GM12878 (cell line): ENCODE measurements at regions not wholly inside any gene's neighbourhood (a gene's known extent, or its start where the extent isn't known, plus 50 kb on each side); places are given as distances from the start of the nearest gene placed in this dataset.

Experiments
- ATAC-seq: fragments of 200-7000 bp; cut with Tn5 transposase; 3 replicates; pipeline ENCODE4 v1.9.1; 2020; ENCODE audit warnings: mild to moderate bottlenecking, moderate library complexity
- BruUV-seq: library from RNA; stranded (reverse); fragments of 400-500 nt; replicated peaks from 2 replicates; lab custom pipeline; 2021; lab: Mats Ljungman, UMichigan
- CTCF ChIA-PET: fragments of 300-600 bp; sonication (Branson Sonifier 250); formaldehyde crosslinking; extraction: SDS; loops from one replicate; lab custom pipeline; 2021; ENCODE audit warnings: inconsistent platforms; lab: Yijun Ruan, JAX
- POLR2A ChIA-PET: fragments of 350-600 bp; formaldehyde crosslinking; extraction: SDS; loops from one replicate; lab custom pipeline; 2021; ENCODE audit warnings: inconsistent platforms; lab: Charles Lee
- RAD21 ChIA-PET: fragments of 300-600 bp; sonication (Branson Sonifier 250); formaldehyde crosslinking; loops from one replicate; lab custom pipeline; 2023; ENCODE audit warnings: antibody characterized with exemption; ENCODE audit not compliant: unreplicated experiment; lab: Charles Lee
- SMC1A ChIA-PET: fragments of 300-600 bp; sonication (Branson Sonifier 250); formaldehyde crosslinking; loops from one replicate; lab custom pipeline; 2023; ENCODE audit not compliant: unreplicated experiment, uncharacterized antibody; lab: Charles Lee
- DNase-seq: peaks from one replicate; pipeline ENCODE4 v3.0.0-alpha.2; 2011; ENCODE audit warnings: low read depth, low spot score
- FAIRE-seq: peaks from 3 replicates; lab custom pipeline; 2011; peaks lifted over from hg19 to GRCh38; lab: Jason Lieb, UNC
- H2AFZ ChIP-seq: 2 replicates; pipeline ENCODE4 v1.6.0; 2011; ENCODE audit warnings: low read depth, low read length, control low read depth; ENCODE audit not compliant: control insufficient read depth
- H3K27ac ChIP-seq: 2 replicates; pipeline ENCODE4 v1.5.1; 2011; ENCODE audit warnings: control low read depth; ENCODE audit not compliant: control insufficient read depth, insufficient read depth
- H3K27me3 ChIP-seq, 2 experiments: replicated peaks in 1 of 2; 2 replicates each; pipeline versions ENCODE4 v1.6.0 to v1.6.1; 2011; ENCODE audit warnings: low read length in 1 of 2; ENCODE audit not compliant: control insufficient read depth in 2 of 2, insufficient read depth in 2 of 2
- H3K36me3 ChIP-seq, 2 experiments: 2 replicates each; pipeline ENCODE4 v1.5.1; 2011; ENCODE audit warnings: low read length in 1 of 2; ENCODE audit not compliant: control insufficient read depth in 2 of 2, insufficient read depth in 2 of 2
- H3K4me1 ChIP-seq: 2 replicates; pipeline ENCODE4 v1.6.1; 2011; ENCODE audit warnings: mild to moderate bottlenecking, low read length, moderate library complexity, mixed read lengths; ENCODE audit not compliant: control insufficient read depth, insufficient read depth
- H3K4me2 ChIP-seq: 2 replicates; pipeline ENCODE4 v1.6.0; 2011; ENCODE audit warnings: control low read depth; ENCODE audit not compliant: control insufficient read depth, insufficient read depth
- H3K4me3 ChIP-seq: fragments of 200-600 bp; sonication (generic); 2 replicates; pipeline ENCODE4 v1.5.1; 2016
- H3K79me2 ChIP-seq: 2 replicates; pipeline ENCODE4 v1.6.0; 2011; ENCODE audit warnings: low read length; ENCODE audit not compliant: control insufficient read depth, insufficient read depth
- H3K9ac ChIP-seq: 2 replicates; pipeline ENCODE4 v1.8.0; 2011; ENCODE audit warnings: low read length, control low read depth, mixed read lengths; ENCODE audit not compliant: control insufficient read depth, insufficient read depth
- H3K9me3 ChIP-seq: replicated peaks from 3 replicates; pipeline ENCODE4 v1.5.1; 2011; ENCODE audit warnings: mild to moderate bottlenecking, low read length; ENCODE audit not compliant: control insufficient read depth, insufficient read depth
- H4K20me1 ChIP-seq: 2 replicates; pipeline ENCODE4 v1.6.0; 2011; ENCODE audit not compliant: control insufficient read depth, insufficient read depth
- BRCA1 ChIP-seq: IDR thresholded peaks from 2 replicates; pipeline ENCODE4 v1.6.1; 2011; ENCODE audit warnings: low read depth, low read length, improper control_type of control experiment
- CREB1 ChIP-seq: IDR thresholded peaks from 2 replicates; pipeline ENCODE4 v1.6.1; 2012; ENCODE audit warnings: low read depth, mild to moderate bottlenecking, inconsistent platforms
- EGR1 ChIP-seq, 2 experiments: IDR thresholded peaks; 1 replicate in 1 of 2; 2 replicates in 1 of 2; pipeline ENCODE4 v1.6.1; 2011 to 2012; ENCODE audit warnings: low read depth in 2 of 2, low read length in 2 of 2, borderline replicate concordance in 1 of 2, mild to moderate bottlenecking in 1 of 2, moderate library complexity in 1 of 2
- IRF3 ChIP-seq: fragments of 450-650 bp; IDR thresholded peaks from 2 replicates; pipeline ENCODE4 v1.6.1; 2014; ENCODE audit warnings: mild to moderate bottlenecking
- NBN ChIP-seq: fragments of 450-650 bp; IDR thresholded peaks from 2 replicates; pipeline ENCODE4 v1.6.1; 2016
- PAX5 ChIP-seq: IDR thresholded peaks from 2 replicates; pipeline ENCODE4 v1.6.1; 2011; ENCODE audit warnings: low read depth, low read length, borderline replicate concordance
- PAX8 ChIP-seq: fragments of 450-650 bp; IDR thresholded peaks from 2 replicates; pipeline ENCODE4 v1.6.1; 2017; ENCODE audit warnings: mild to moderate bottlenecking, moderate library complexity
- RB1 ChIP-seq: fragments of 450-650 bp; formaldehyde crosslinking; IDR thresholded peaks from 2 replicates; pipeline ENCODE4 v1.6.1; 2017; ENCODE audit warnings: mild to moderate bottlenecking, borderline replicate concordance
- RELA ChIP-seq: fragments of 450-650 bp; IDR thresholded peaks from 2 replicates; pipeline ENCODE4 v1.8.0; 2014; ENCODE audit warnings: borderline replicate concordance; ENCODE audit not compliant: partially characterized antibody
- RFX5 ChIP-seq: IDR thresholded peaks from 2 replicates; pipeline ENCODE4 v1.6.1; 2011; ENCODE audit warnings: low read depth, low read length, improper control_type of control experiment
- STAT1 ChIP-seq: fragments of 450-650 bp; conservative IDR thresholded peaks from 2 replicates; pipeline ENCODE4 v1.6.1; 2014; ENCODE audit warnings: antibody characterized with exemption, mild to moderate bottlenecking
- ZNF217 ChIP-seq: fragments of 450-650 bp; IDR thresholded peaks from 2 replicates; pipeline ENCODE4 v1.6.1; 2017; ENCODE audit warnings: antibody characterized with exemption, mild to moderate bottlenecking
- WGBS: methylation state at CpG from one replicate; pipeline ENCODE4 v1.1.6; 2016; ENCODE audit warnings: low lambda C conversion rate; ENCODE audit not compliant: insufficient replicate concordance, insufficient coverage; ENCODE audit errors: missing lambda C conversion rate; 5-methylcytosine and 5-hydroxymethylcytosine counted together
- in situ Hi-C: fragments of 300-500 bp; cut with MboI; formaldehyde crosslinking; loops from 9 replicates; pipeline ENCODE4 v1.14.3; 2018; ENCODE audit warnings: mixed read lengths
- intact Hi-C: fragments of 100-400 bp; cut with micrococcal nuclease; formaldehyde crosslinking; loops from one replicate; pipeline ENCODE4 v1.14.2; 2022; ENCODE audit not compliant: unreplicated experiment

GRCh38 chr3:106135451-106136160 lies 266.8 kb upstream of the CBLB start:
- no TSS peak for BruUV-seq
- no peak for ATAC-seq
- TF ChIP-seq CREB1 (no peak), PAX5 (no peak), RELA (no peak), PAX8 (no peak), ZNF217 (no peak), RB1 (no peak), EGR1 (IDR thresholded peaks at IDR 0.05; ENCODE audit: borderline replicate concordance in 1 of 2, low read depth in 2 of 2, low read length in 2 of 2) (no peak), RFX5 (no peak), NBN (no peak), BRCA1 (no peak), STAT1 (no peak), IRF3 (no peak)
- RAD21 ChIA-PET: interaction anchor here (0.6 kb wide), 1 partner anchor 26 kb away, joined by 3 read pairs; no protein-coding TSS in a partner anchor
- H3K4me3 ChIP-seq: no peak overlapping the region
- POLR2A ChIA-PET: no interaction called here
- no peaks in the 10 kb centered on the region for H3K79me2 ChIP-seq
- H3K27ac ChIP-seq: no peak overlapping the region
- no peaks in the 10 kb centered on the region for H3K36me3 ChIP-seq
- no peak overlapping the region for H2AFZ ChIP-seq
- in situ Hi-C loops: no loop called here
- CTCF ChIA-PET: no interaction called here
- no peak overlapping the region for H3K4me2 ChIP-seq
- 93% methylated on average over 24 of the region's 26 CpGs for WGBS
- no peak for DNase-seq
- no peaks in the 10 kb centered on the region for H3K27me3 ChIP-seq
- no peaks in the 10 kb centered on the region for H3K4me1 ChIP-seq
- SMC1A ChIA-PET: no interaction called here
- no peaks in the 10 kb centered on the region for H4K20me1 ChIP-seq
- no peak overlapping the region for H3K9ac ChIP-seq
- intact Hi-C loops: no loop called here
- H3K9me3 ChIP-seq: peaks cover 5% of the 10 kb centered on the region; the same call in 2 of the 3 replicates
- no peak for FAIRE-seq
